Central memory CD4-positive, alpha-beta T cell (primary cell): ENCODE measurements at regions not wholly inside any gene's neighbourhood (a gene's known extent, or its start where the extent isn't known, plus 50 kb on each side); places are given as distances from the start of the nearest gene placed in this dataset.

ENCODE experiments used
- DNase-seq: peaks from one replicate; pipeline ENCODE4 v3.0.0; 2022

GRCh38 chr3:39000008-39000450 is 51.7 kb downstream of the SCN11A start:
- peak; percentile 16 for DNase-seq

GRCh38 chr3:38998086-38998485 is 53.7 kb downstream of the SCN11A start:
- DNase-seq, result no peak

GRCh38 chr3:38996193-38996592 is 55.6 kb downstream of the SCN11A start:
- DNase-seq, result no peak

GRCh38 chr3:38994251-38994650 is 57.5 kb downstream of the SCN11A start:
- DNase-seq, result no peak

GRCh38 chr3:38992117-38992760 is 59.5 kb downstream of the SCN11A start:
- no peak for DNase-seq

GRCh38 chr3:38990621-38991020 is 61.1 kb downstream of the SCN11A start:
- no peak for DNase-seq

- DNase-seq, result no peak
Observed at GRCh38 chr3:38989917-38990510, 61.7 kb downstream of the SCN11A start.

- no peak for DNase-seq
Observed at GRCh38 chr3:38988955-38989354, 62.8 kb downstream of the SCN11A start.

GRCh38 chr3:38987456-38987855 is 64.3 kb downstream of the SCN11A start:
- no peak for DNase-seq

- no peak for DNase-seq
Observed at GRCh38 chr3:38986901-38987300, 64.8 kb downstream of the SCN11A start.

GRCh38 chr3:38985981-38986380 is 65.8 kb downstream of the SCN11A start:
- DNase-seq, result no peak

GRCh38 chr3:38985581-38985980 is 66.2 kb downstream of the SCN11A start:
- no peak for DNase-seq

GRCh38 chr3:38984731-38985130 is 67.0 kb downstream of the SCN11A start:
- no peak for DNase-seq

GRCh38 chr3:38984110-38984509 is 67.6 kb downstream of the SCN11A start:
- DNase-seq, result no peak

GRCh38 chr3:38980938-38981337 is 70.8 kb downstream of the SCN11A start:
- no peak for DNase-seq

GRCh38 chr3:38978729-38979128 is 73.0 kb downstream of the SCN11A start:
- DNase-seq, result no peak

- DNase-seq, result no peak
Observed at GRCh38 chr3:38970851-38971638, 80.7 kb downstream of the SCN11A start.

GRCh38 chr3:38969317-38970235 is 82.2 kb downstream of the SCN11A start:
- no peak for DNase-seq

- no peak for DNase-seq
Observed at GRCh38 chr3:38968891-38969290, 82.9 kb downstream of the SCN11A start.

- DNase-seq, result no peak
Observed at GRCh38 chr3:38968403-38968802, 83.3 kb downstream of the SCN11A start.

GRCh38 chr3:38967693-38967989 is 84.1 kb downstream of the SCN11A start:
- DNase-seq, result no peak

GRCh38 chr3:38966811-38967692 is 84.7 kb downstream of the SCN11A start:
- DNase-seq, result no peak
